Stimulated activated CD4-positive, alpha-beta T cell treated with anti-CD3 and anti-CD28 coated beads, Interleukin-2, amount 100 ng/mL, for 24 hours (primary cell): ENCODE measurements at regions not wholly inside any gene's neighbourhood (a gene's known extent, or its start where the extent isn't known, plus 50 kb on each side); places are given as distances from the start of the nearest gene placed in this dataset.
"Not testable (repeated sequence)": the region's sequence is repeated elsewhere in the genome, so short reads cannot be mapped to it uniquely, and the experiment has no call there.

ENCODE experiments used
- DNase-seq, 2 donors: peaks; one replicate each; pipeline ENCODE4 v3.0.0-alpha.2; 2020

GRCh38 chr18:44568986-44569385, 111.7 kb upstream of the SETBP1 start:
- DNase-seq: no peak

GRCh38 chr18:44569391-44570055, 111.2 kb upstream of the SETBP1 start:
- DNase-seq: no peak

- DNase-seq: peak in 1 of 2 donors; percentile 2
Observed at GRCh38 chr18:44579028-44579702, 101.5 kb upstream of the SETBP1 start.

- DNase-seq: no peak
Observed at GRCh38 chr18:44579745-44580144, 100.9 kb upstream of the SETBP1 start.

GRCh38 chr18:44580159-44580558, 100.5 kb upstream of the SETBP1 start:
- DNase-seq: no peak

GRCh38 chr18:44580782-44581181, 99.9 kb upstream of the SETBP1 start:
- DNase-seq: not testable (repeated sequence)

- no peak for DNase-seq
Observed at GRCh38 chr18:44582456-44582855, 98.2 kb upstream of the SETBP1 start.

- no peak for DNase-seq
Observed at GRCh38 chr18:44584900-44585299, 95.8 kb upstream of the SETBP1 start.

- no peak for DNase-seq
Observed at GRCh38 chr18:44586782-44587524, 93.7 kb upstream of the SETBP1 start.

- no peak for DNase-seq
Observed at GRCh38 chr18:44588508-44588907, 92.2 kb upstream of the SETBP1 start.

- DNase-seq: no peak
Observed at GRCh38 chr18:44589693-44590355, 90.9 kb upstream of the SETBP1 start.

GRCh38 chr18:44590956-44591670, 89.6 kb upstream of the SETBP1 start:
- DNase-seq: no peak

- DNase-seq: no peak
Observed at GRCh38 chr18:44592639-44593038, 88.0 kb upstream of the SETBP1 start.

- DNase-seq: no peak
Observed at GRCh38 chr18:44594799-44595467, 85.8 kb upstream of the SETBP1 start.

GRCh38 chr18:44597797-44598196, 82.9 kb upstream of the SETBP1 start:
- no peak for DNase-seq

GRCh38 chr18:44598514-44598913, 82.2 kb upstream of the SETBP1 start:
- no peak for DNase-seq

- DNase-seq: no peak
Observed at GRCh38 chr18:44599412-44599811, 81.3 kb upstream of the SETBP1 start.

- no peak for DNase-seq
Observed at GRCh38 chr18:44601447-44601846, 79.2 kb upstream of the SETBP1 start.

GRCh38 chr18:44602380-44602779, 78.3 kb upstream of the SETBP1 start:
- no peak for DNase-seq

GRCh38 chr18:44602845-44603244, 77.8 kb upstream of the SETBP1 start:
- no peak for DNase-seq

- no peak for DNase-seq
Observed at GRCh38 chr18:44609181-44609941, 71.3 kb upstream of the SETBP1 start.
